ENCODE measurements at regions not wholly inside any gene's neighbourhood (a gene's known extent, or its start where the extent isn't known, plus 50 kb on each side); places are given as distances from the start of the nearest gene placed in this dataset.

DNA sequence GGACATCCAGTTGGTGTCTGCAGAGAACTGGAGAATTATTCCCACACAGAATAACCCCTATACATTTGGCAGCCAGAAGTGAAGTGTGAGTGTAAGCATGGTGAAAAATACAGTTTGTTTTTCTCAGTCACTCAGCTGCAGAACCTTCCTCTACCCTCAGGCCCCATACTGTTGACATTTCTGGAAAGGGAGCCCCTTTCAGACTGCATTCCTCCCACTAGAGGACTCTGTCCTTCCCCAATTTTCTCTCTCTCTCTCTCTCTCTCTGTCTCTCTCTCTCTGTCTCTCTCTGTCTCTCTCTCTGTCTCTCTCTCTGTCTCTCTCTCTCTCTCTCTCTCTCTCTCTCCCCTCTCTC lies 86.8 kb upstream of the STEAP1B start:
- no peak for DNase-seq (ENCODE audit: low spot score)

DNA sequence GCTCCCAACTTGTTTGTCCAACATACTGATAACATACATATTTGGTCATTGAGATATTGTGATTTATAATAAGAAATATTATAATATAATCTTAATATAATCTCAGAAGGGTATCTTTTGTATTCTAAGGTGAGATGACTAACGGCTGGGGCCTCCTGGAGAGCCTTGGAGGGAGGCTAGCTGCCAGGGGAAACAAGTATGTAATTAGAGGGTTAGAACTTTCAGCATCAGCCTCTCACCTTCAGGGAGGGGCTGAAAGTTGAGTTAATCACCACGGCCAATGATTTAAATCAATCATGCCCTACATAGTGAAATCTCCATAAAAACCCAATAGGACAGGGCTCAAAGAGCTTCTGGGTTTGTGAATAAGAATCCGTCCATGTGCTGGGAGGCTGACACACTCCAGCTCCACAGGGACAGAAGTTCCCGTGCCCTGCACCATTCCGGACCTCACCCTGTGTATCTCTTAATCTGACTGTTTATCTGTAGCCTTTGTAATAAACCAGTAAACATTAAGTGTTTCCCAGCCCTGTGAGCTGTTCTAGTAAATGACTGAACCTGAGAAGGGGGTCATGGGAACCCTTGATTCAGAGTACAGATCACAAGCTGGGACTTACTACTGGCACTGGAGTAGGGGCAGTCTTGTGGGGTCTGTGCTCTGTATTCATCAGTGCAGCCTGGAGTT lies 86.3 kb upstream of the STEAP1B start:
- DNase-seq (ENCODE audit: low spot score), result no peak

- no peak for DNase-seq (ENCODE audit: low spot score)
Observed at GRCh38 chr7:22584179-22584578, 84.2 kb upstream of the STEAP1B start.

DNA sequence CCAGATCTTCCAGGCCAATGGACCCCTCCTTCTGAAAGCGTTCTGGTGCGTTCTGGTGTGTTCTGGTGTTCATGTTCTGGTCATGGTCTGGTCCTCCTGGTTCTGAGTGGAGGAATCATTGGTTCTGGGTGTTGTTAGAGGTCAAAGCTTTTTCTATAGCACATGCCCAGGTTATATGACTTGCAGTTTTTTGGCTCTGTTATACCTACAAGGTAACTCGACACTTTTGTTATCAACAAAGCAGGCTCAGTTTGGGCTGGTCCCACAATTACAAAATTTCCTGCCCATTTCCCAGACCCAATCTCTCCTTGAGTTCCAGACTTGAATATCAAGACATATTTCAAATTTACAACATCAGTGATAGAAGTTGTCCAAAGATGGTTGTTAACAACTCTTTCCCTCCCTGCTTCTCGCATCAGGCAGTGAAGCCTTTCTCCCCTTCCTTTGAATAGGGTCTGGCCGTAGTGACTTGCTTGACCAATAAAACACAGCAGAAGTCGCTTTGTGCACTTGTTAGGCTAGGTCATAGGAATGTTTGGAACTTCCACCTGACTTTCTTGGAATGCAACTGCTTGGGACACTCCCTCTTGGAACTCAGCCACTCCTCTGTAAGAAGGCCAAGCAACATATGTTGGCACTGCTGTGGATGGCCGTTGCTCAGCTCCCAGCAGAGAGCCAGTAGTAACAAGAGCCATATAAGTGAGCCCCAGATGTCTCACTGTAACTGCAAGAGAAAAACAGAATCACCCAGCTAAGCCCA lies 83.1 kb upstream of the STEAP1B start:
- DNase-seq (ENCODE audit: low spot score), result no peak

DNA sequence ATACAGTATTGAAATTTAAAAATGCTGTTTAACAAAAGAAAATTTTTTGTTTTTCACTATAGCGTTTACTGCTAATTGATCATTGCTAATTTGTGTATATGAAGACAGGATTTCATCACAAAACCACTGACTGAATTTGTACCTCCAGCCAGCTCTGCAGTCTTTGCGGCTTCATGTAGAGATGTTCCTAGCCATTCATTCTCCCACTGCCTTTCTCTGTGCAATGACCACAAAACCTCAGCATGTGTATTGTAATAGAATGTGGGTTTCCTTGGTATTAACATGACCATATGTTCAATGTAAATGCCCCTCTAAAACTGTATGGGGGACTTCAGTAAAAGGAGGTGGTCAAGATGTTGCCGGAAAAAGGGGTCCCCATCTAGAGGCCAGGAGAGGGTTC lies 81.1 kb upstream of the STEAP1B start:
- DNase-seq (ENCODE audit: low spot score), result no peak

- DNase-seq (ENCODE audit: low spot score), result no peak
Observed at GRCh38 chr7:22579961-22580360, 80.0 kb upstream of the STEAP1B start.

DNA sequence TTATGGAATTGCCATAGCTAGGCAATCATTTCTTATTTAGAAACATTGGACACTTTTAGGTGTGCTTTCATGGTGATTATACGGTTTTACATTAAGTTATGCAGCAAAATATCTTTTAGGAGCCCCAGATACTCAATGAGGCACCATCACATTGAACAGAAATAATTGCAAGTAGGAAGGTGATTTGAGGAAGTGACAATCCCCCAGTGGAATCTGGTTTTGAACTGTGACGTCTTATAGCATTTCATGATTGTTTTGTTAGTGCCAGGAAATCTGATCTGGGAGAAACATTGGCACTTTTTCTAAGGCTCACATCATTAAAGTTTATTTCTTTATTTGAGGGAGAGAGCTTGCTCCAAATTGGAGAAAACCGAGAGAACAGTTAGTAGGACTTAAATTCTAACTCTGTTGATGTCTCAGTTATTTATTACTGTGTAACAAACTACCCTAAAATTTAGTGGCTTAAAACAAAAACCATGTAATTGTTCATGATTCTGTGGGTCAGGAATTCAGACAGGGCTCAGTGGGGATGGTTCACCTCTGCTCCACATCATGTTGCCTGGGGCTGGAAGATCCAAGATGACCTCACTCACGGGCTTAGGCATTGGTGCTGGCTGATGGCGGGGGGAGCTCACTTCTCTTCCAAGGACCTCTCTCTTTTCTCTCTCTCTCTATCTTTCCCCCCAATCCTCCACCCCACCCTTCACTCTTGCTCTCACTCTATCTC lies 78.2 kb upstream of the STEAP1B start:
- DNase-seq (ENCODE audit: low spot score), result no peak

- DNase-seq (ENCODE audit: low spot score), result no peak
Observed at GRCh38 chr7:22577470-22578001, 77.5 kb upstream of the STEAP1B start.

DNA sequence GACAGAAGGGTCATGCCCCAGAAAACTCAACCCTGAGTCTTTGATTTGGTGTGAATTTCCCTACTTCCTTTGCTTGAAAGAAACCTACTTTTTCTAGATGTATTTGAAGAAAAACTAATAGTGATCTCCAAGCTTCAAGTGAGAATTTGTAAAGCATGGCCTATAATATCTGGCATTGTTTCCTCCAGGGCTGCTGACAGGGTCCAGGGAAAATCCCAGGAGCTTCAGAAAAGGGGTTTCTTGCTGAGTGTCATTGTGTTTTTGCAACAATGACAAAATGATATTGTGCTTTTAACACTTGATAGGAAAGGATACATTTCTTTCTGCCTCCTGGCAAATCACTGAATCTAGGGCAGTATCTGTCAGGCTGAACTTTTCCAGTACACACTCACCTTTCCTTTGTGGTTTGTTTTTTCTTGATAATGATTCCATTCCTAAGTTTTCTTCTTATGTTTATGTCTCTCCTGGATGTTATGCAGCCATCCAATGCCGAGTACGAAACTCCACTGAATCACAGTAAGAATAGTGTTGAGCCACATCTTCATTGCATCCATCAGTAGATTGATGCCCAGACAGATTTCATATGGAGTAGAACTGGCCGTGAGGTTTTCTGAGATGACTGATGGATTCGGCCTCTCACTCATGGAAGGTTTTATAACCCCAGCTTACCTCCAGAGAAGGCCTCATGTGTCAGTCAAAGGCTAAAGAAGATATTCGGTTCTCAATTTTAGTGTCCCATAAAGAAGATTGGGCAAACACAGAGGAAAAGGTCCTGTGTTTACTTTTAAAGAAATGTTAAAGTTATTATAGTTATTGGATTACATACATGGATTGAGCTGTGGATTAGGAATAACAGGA lies 76.9 kb upstream of the STEAP1B start:
- no peak for DNase-seq (ENCODE audit: low spot score)

DNA sequence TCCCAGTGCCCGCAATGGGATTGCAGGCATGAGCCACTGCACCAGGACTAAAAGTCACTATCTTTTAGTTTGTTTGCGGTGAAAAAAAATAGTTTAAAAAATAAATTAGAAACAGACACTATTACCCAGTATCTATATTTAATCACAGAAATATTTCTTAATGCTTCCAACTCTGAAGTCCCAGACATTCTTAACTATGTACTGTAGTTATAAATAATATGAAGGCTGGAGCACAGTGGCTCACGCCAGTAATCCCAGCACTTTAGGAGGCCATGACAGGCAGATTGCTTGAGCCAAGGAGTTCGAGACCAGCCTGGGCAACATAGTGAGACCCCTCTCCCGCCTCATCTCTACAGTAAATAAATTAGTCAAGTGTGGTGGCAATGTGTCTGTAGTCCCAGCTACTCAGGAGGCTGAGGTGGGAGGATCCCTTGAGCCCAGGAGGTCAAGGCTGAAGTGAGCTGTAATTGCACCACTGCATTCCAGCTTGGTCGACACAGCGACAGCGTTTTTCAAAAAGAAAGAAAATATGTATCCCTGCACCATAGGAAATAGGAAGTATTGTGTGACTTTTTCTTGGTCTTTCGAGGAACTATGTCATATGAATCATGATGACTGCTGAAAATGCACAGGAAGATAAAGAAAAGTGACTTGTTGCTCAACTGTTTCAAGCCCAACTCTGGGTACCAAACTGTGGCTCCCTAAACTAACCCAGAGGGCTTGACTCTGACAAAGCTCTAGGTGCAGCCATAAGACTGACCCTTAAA lies 74.9 kb upstream of the STEAP1B start:
- DNase-seq (ENCODE audit: low spot score), result no peak

GRCh38 chr7:22572937-22573336 lies 72.9 kb upstream of the STEAP1B start:
- no peak for DNase-seq (ENCODE audit: low spot score)

DNA sequence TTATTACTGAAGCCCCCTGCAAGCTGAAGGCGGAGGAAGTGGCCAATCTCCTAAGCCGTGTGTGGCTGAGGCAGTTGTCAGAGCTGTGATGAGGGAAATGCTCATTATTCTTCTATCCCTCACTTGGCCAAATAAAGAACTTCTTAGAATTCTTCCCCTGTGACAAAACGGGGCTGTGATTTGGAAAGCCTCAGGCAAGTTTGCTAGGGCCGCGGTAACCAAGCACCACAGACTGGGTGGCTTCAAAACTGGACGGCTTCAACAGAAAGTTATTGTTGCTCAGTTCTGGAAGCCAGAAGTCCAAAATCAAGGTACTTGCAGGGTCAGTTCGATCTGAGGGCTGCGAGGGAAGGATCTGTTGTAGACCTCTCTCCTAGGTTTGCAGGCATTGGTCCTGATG lies 72.3 kb upstream of the STEAP1B start:
- no peak for DNase-seq (ENCODE audit: low spot score)

DNA sequence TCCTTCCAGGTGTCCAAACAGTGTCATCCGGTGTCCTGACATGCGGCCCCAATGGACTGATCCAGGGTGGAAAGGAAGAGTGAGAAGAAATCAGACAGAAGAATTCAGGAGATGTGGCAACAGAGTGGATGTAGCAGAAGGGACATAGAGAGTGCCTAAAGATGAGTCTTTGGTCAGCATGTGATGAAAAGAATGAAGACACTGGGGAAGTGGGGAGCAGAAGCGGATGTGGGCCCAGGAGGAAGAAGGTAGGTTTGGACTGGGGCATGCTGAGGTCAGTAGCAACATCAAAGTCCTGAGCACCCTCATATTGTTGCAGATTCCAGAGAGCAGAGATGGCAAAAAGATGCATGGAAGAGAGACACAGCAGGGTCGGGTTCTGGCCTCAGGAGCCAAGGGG lies 71.8 kb upstream of the STEAP1B start:
- no peak for DNase-seq (ENCODE audit: low spot score)

DNA sequence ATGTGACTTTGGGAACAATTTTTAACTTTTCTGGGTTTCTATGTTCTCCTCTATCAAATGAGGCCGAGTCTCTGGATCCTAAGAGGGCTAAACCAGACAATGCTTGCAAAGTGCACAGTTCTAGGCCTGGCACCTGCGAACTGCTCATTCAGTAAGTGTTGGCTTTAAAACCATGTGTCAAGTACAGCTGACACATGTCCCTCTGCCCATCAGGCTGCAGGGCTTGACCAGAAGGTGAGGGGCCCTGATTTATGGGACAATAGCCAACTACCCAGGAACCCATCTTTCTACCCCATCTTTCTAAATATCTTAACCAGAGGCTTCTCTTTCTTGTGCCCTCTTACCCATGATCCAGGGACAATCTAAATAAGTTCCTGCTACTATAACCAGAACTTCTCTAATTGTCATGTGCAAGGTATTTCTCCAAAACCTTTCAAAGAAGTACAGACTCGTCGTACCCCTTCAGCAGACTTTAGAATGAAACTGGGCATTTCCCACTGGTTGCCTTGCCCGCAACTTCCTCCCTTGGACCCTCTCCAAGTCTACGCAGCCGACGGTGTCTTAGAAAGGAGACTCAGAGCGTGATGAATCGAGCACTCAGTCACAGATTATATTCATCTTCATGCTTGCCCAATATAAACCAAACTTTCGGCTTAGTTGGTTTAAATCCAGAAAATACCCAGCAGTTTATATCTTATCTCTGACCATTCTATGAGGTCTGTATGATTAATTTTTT lies 69.8 kb upstream of the STEAP1B start:
- DNase-seq (ENCODE audit: low spot score), result no peak

DNA sequence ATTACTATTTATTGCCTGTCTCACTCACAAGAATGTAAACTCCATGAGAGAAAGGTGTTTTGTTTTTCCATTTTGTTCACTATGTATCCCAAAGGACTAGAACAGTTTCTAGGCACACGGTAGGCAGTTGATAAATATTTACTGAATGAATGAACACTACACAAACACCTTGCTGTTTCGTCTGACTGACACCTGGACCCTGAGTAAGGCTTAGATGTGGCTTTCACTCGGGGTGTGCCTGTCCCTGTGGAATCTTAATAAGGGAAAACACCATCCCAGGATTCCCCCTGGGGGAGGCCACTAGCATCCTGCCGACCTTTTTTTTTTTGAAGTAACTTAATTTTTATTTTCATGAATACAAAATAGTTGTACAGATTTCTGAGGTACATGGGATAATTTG lies 66.6 kb upstream of the STEAP1B start:
- DNase-seq (ENCODE audit: low spot score), result no peak

DNA sequence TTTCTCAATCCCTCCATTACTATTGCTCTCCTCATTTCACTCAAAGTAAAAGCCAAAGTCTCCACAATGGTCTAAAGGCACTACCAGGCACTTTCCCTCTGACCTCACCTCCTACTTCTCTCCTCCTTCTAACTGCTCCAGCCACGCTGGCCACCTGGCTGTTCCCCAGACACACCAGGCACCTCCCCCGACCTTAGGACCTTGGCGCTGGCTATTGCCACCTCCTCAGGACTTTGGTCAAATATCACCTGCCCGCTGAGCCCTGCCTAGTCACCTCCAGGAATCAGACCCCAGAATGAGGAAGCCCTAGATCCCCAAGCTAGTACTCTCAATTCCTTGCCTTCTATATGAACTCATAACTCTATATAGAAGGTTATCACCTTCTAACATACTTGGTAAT lies 66.2 kb upstream of the STEAP1B start:
- DNase-seq (ENCODE audit: low spot score), result no peak

DNA sequence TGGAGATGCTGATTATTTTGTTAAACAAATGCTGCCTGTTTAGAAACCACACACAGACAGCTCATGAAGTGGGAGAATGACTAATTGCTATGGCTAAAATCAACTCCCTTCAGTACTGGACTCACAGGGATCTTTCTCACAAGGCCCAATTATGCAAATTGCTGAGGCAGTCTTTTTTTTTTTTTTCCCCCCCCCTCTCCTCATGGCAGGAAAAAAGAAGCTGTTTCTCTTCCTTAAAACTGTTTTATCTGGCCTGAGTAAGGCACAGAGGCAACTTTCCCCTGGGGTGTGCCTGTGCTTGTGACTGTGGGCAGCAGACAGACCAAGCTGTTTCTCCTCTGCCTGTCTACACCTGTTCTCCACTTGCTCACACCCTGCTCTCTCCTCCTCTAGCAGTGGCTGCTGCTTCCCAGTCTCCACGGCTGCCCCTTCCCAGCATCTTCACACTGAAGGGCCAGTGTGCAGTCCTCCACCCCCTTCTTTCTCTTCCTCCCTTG lies 65.4 kb upstream of the STEAP1B start:
- DNase-seq (ENCODE audit: low spot score), result no peak

- DNase-seq (ENCODE audit: low spot score), result no peak
Observed at GRCh38 chr7:22564511-22565045, 64.6 kb upstream of the STEAP1B start.

DNA sequence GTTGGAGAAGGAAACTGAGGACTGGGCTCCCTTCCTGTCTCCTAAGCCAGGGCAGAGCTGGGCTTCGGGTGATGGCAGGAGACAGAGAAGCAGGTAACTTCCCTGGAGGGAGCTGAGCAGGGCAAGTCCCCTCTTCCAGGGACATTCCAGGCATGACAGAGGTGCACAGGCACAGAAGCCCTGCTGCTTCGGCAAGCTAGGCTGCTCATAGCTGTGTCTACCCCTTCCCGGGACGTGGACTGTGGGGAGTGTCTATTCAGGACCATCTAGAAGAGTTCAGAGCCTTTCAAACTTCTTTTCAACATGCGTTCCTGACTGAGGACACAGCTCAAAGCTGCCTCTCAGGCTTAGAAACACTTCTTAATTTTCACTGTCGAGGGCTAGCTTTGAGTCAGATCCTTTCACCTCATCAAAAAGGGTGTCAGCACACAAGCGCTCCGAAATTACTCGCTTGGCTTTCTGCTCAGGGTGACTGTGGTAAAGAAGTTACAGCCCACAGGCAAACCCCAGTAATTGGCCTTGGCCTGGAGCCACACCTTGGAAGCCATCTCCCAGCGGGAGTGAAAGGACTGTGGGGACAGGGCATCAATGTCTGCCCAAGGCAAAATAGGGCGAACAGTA lies 63.7 kb upstream of the STEAP1B start:
- DNase-seq (ENCODE audit: low spot score), result no peak
